ENCODE measurements at regions not wholly inside any gene's neighbourhood (a gene's known extent, or its start where the extent isn't known, plus 50 kb on each side); places are given as distances from the start of the nearest gene placed in this dataset.

- TF ChIP-seq, protein P1, sequence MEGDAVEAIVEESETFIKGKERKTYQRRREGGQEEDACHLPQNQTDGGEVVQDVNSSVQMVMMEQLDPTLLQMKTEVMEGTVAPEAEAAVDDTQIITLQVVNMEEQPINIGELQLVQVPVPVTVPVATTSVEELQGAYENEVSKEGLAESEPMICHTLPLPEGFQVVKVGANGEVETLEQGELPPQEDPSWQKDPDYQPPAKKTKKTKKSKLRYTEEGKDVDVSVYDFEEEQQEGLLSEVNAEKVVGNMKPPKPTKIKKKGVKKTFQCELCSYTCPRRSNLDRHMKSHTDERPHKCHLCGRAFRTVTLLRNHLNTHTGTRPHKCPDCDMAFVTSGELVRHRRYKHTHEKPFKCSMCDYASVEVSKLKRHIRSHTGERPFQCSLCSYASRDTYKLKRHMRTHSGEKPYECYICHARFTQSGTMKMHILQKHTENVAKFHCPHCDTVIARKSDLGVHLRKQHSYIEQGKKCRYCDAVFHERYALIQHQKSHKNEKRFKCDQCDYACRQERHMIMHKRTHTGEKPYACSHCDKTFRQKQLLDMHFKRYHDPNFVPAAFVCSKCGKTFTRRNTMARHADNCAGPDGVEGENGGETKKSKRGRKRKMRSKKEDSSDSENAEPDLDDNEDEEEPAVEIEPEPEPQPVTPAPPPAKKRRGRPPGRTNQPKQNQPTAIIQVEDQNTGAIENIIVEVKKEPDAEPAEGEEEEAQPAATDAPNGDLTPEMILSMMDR (IDR thresholded peaks at IDR 0.05; ENCODE audit: insufficient read depth, low read depth, low read length), result no peak
- TF ChIP-seq EZH2 (IDR thresholded peaks at IDR 0.05; ENCODE audit: insufficient read depth, low read length), result no peak
Measured at GRCh38 chr10:10294881-10295529, 722.7 kb upstream of the CELF2 start.
